ENCODE measurements at regions not wholly inside any gene's neighbourhood (a gene's known extent, or its start where the extent isn't known, plus 50 kb on each side); places are given as distances from the start of the nearest gene placed in this dataset.

DNA sequence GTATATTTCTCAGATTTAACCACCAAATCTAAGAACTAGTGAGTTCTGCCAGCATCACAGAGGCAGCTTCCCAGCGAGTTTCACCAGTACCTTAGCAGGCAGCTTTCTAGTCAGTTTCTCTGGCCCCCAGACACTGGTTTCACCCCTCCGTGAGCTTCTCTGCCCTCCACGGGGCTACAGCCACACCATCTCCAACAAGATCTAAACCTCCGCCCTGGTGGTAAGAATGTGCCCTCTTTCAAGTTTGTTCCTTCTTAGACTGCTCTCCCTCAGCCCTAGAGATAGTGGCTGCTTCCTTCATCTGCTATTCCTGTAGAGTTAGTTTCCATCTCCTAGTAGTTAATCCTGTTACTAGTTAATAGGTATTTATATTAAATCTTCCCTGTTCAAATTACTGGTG, 60.5 kb upstream of the TAB3 start:
- no peak for DNase-seq

DNA sequence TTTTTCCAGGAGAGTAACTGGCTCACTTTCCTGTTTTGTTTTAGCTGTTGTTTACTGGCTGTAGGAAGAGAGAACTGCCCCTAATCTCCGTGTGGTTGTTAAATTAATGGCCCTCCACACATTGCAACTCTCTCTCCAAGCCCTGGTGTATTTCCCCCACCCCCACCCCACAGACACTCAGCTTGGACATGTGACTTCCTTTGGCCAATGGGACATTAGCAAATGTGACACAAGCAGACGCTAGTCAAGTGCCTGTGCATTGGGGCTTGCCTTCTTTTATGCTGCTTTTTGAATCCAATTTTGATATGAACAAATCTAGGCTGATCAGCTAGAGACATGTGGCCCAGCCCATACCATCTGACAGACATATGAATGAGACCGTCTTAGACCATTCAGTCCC, 59.6 kb upstream of the TAB3 start:
- DNase-seq = no peak

DNA sequence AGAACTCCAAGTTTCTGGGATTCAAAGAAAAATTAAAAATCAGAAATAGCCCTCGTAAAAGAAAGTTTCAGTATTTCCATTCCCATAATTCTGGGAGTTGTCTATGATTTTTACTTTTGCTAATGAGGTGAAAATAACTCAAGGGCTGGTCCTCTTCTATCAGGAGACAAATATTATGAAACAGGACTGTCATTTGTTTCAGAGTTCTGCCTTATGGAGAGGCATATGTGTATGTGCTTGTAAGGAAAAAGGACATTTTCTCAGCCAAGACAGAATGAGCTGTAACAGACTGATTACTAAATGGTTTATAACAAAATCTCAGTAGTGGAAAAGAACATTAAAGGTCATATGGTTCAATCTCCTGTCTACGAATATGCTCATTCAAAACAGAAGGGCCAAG, 59.0 kb upstream of the TAB3 start:
- no peak for DNase-seq

DNA sequence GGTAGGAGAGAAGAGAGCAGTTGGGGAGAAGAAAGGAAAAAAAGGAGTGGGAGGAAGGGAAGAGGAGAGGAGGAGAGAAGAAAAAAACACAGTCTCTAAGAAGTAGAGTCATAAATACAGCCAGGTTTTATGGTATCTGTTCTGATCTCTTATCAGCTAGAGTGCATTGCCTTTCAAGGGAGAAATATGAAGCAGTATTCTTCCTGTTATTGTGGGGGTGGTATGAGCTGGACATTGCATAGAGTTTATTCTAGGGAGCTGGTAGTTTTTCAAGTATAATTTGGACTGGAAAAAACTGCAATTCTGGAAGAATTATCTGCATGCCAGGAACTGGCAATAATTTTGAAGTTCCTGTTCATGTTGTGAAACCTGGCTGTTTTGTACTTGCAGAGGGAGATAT, 54.9 kb upstream of the TAB3 start:
- DNase-seq = no peak

DNA sequence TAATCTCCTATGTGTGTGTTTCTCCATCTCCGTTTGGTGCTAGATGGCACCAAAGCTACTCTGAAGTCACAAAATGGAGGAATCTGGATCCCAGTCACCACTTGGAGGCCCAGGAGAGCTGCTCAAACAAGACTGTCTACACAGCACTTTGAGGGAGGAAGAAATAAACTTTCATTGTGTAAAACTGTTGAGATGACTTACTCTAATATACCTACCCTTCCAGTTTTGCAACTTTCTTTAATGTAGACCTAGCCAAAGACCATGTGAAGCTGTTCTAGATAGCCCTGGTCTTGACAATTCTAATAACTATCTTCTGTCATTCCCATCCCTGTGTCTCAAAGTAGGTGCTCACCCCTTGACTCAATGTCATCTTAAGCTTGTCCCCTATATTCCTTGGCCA, 52.8 kb upstream of the TAB3 start:
- no peak for DNase-seq

DNA sequence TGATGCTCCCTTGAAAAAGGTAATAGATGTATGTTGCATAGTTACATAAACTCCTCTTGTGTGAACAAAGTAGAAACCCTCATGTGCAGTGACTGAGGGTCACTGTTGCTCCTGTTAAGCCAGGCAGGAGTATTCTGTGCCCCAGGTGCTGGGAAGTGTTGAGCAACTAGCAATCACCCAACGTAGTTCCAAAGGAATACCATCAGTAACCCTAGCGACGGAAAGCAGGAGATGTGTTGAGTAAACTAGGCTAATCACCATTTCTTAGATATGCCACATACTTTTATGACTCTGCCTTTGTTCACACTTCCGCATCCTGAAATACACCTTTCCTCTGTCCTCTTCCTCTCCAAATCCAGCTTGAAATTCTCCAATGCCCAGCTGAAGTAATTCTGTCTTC, 50.9 kb upstream of the TAB3 start:
- no peak for DNase-seq

All from fibroblast of skin of abdomen (primary cell).